PC-3 (cell line): ENCODE measurements at regions not wholly inside any gene's neighbourhood (a gene's known extent, or its start where the extent isn't known, plus 50 kb on each side); places are given as distances from the start of the nearest gene placed in this dataset.
A peak's percentile ranks its signal among the peaks of the same experiment; 100 is the strongest.

ENCODE experiments used
- ATAC-seq: fragments of 200-7000 bp; cut with Tn5 transposase; 2 replicates; pipeline ENCODE4 v1.9.1; 2020; ENCODE audit warnings: mild to moderate bottlenecking, moderate library complexity
- BruUV-seq: library from RNA; stranded (reverse); fragments of 400-500 nt; replicated peaks from 2 replicates; lab custom pipeline; 2021; lab: Mats Ljungman, UMichigan
- CTCF ChIA-PET: fragments of 300-600 bp; sonication (Branson Sonifier 250); formaldehyde crosslinking; loops from one replicate; lab custom pipeline; 2022; ENCODE audit warnings: antibody characterized with exemption; lab: Charles Lee
- POLR2A ChIA-PET: fragments of 300-600 bp; sonication (Branson Sonifier 250); formaldehyde crosslinking; loops from one replicate; lab custom pipeline; 2022; ENCODE audit warnings: antibody characterized with exemption; ENCODE audit not compliant: unreplicated experiment; lab: Charles Lee
- DNase-seq: peaks from one replicate; pipeline ENCODE4 v3.0.0-alpha.2; 2015
- H2AFZ ChIP-seq: fragments of 300-600 bp; sonication (generic); 2 replicates; pipeline ENCODE4 v1.6.0; 2016; ENCODE audit warnings: antibody characterized with exemption, low read length
- H3F3A ChIP-seq: fragments of 300-600 bp; sonication (generic); one replicate; pipeline ENCODE4 v1.6.0; 2017; ENCODE audit warnings: antibody characterized with exemption, low read length, control low read depth, mild to moderate bottlenecking; ENCODE audit not compliant: unreplicated experiment
- H3K27ac ChIP-seq: fragments of 300-600 bp; sonication (generic); 2 replicates; pipeline ENCODE4 v1.5.1; 2016; ENCODE audit warnings: mild to moderate bottlenecking, low read length
- H3K27me3 ChIP-seq: fragments of 300-600 bp; sonication (generic); 2 replicates; pipeline ENCODE4 v1.6.1; 2016; ENCODE audit warnings: low read length, mixed read lengths
- H3K36me3 ChIP-seq: fragments of 300-600 bp; sonication (generic); 2 replicates; pipeline ENCODE4 v1.6.1; 2016; ENCODE audit warnings: low read depth, mixed run types, low read length, mixed read lengths
- H3K4me1 ChIP-seq: fragments of 300-600 bp; sonication (generic); 2 replicates; pipeline ENCODE4 v1.5.1; 2016; ENCODE audit warnings: low read length; ENCODE audit not compliant: insufficient read depth
- H3K4me2 ChIP-seq: fragments of 300-600 bp; sonication (generic); 2 replicates; pipeline ENCODE4 v1.6.0; 2016; ENCODE audit warnings: low read length
- H3K4me3 ChIP-seq: fragments of 300-600 bp; sonication (generic); 2 replicates; pipeline ENCODE4 v1.5.1; 2016; ENCODE audit warnings: mild to moderate bottlenecking, low read length, mixed read lengths
- H3K79me2 ChIP-seq: fragments of 300-600 bp; sonication (generic); 2 replicates; pipeline ENCODE4 v1.6.1; 2017; ENCODE audit warnings: low read length, mixed read lengths
- H3K9ac ChIP-seq: fragments of 300-600 bp; sonication (generic); 2 replicates; pipeline ENCODE4 v1.6.0; 2016; ENCODE audit warnings: mild to moderate bottlenecking, low read length
- H3K9me2 ChIP-seq: fragments of 300-600 bp; sonication (generic); replicated peaks from 2 replicates; pipeline ENCODE4 v1.6.1; 2016; ENCODE audit warnings: mixed run types, low read length, mixed read lengths
- H3K9me3 ChIP-seq: fragments of 300-600 bp; sonication (generic); 2 replicates; pipeline ENCODE4 v1.6.1; 2016; ENCODE audit warnings: low read length, mixed read lengths
- H4K20me1 ChIP-seq: fragments of 300-600 bp; sonication (generic); 2 replicates; pipeline ENCODE4 v1.6.1; 2016; ENCODE audit warnings: low read length, mixed read lengths
- CTCF ChIP-seq: fragments of 300-600 bp; sonication (generic); conservative IDR thresholded peaks from 2 replicates; pipeline ENCODE4 v1.5.1; 2017; ENCODE audit warnings: antibody characterized with exemption, low read depth, mild to moderate bottlenecking, low read length
- EZH2 ChIP-seq: fragments of 300-600 bp; sonication (generic); IDR thresholded peaks from one replicate; pipeline ENCODE4 v1.6.1; 2017; ENCODE audit warnings: antibody characterized with exemption, mild to moderate bottlenecking, low read length; ENCODE audit not compliant: unreplicated experiment
- EZH2phosphoT487 ChIP-seq: fragments of 300-600 bp; sonication (generic); IDR thresholded peaks from 2 replicates; pipeline ENCODE4 v1.6.1; 2018; ENCODE audit warnings: mild to moderate bottlenecking, antibody characterized with exemption, low read length, borderline replicate concordance
- intact Hi-C: fragments of 100-400 bp; cut with micrococcal nuclease; formaldehyde crosslinking; loops from 2 replicates; pipeline ENCODE4 v1.9.0; 2023

GRCh38 chr20:62569615-62570014 is 72.7 kb upstream of the SLCO4A1 start:
- Histone ChIP-seq H2AFZ (no peak overlapping the region), H3K9ac (no peak overlapping the region), H3K4me2 (no peak overlapping the region), H3K27me3 (peaks cover 21% of the 10 kb centered on the region), H3K36me3 (no peaks in the 10 kb centered on the region), H3K27ac (no peak overlapping the region), H3K9me3 (no peaks in the 10 kb centered on the region), H3F3A (no peaks in the 10 kb centered on the region), H3K4me1 (no peaks in the 10 kb centered on the region), H3K79me2 (no peaks in the 10 kb centered on the region), H3K9me2 (no peaks in the 10 kb centered on the region), H4K20me1 (no peaks in the 10 kb centered on the region), H3K4me3 (no peak overlapping the region)
- intact Hi-C loops = no loop called here
- POLR2A ChIA-PET = no interaction called here
- no TSS peak for BruUV-seq
- no peak for TF ChIP-seq CTCF
- TF ChIP-seq EZH2phosphoT487 = no peak
- TF ChIP-seq EZH2 = no peak
- DNase-seq (no peak), ATAC-seq (no peak)
- CTCF ChIA-PET = no interaction called here

- intact Hi-C loops = no loop called here
- Histone ChIP-seq H2AFZ (no peak overlapping the region), H4K20me1 (no peaks in the 10 kb centered on the region), H3K4me1 (no peaks in the 10 kb centered on the region), H3K79me2 (no peaks in the 10 kb centered on the region), H3K4me2 (no peak overlapping the region), H3K27me3 (peaks cover 29% of the 10 kb centered on the region), H3K9me3 (no peaks in the 10 kb centered on the region), H3K4me3 (no peak overlapping the region), H3F3A (no peaks in the 10 kb centered on the region), H3K27ac (no peak overlapping the region), H3K9ac (no peak overlapping the region), H3K36me3 (no peaks in the 10 kb centered on the region), H3K9me2 (no peaks in the 10 kb centered on the region)
- no TSS peak for BruUV-seq
- CTCF ChIA-PET = no interaction called here
- TF ChIP-seq EZH2 = no peak
- no peak for TF ChIP-seq EZH2phosphoT487
- POLR2A ChIA-PET = no interaction called here
- ATAC-seq (peak; percentile 42; the same call in 1 of the 2 replicates), DNase-seq (no peak)
Measured at GRCh38 chr20:62570403-62570802, 71.9 kb upstream of the SLCO4A1 start.

GRCh38 chr20:62570897-62571668 is 71.2 kb upstream of the SLCO4A1 start:
- TF ChIP-seq CTCF = no peak
- no peak for TF ChIP-seq EZH2phosphoT487
- no peak for TF ChIP-seq EZH2
- no peak overlapping the region for H3K4me3 ChIP-seq
- H3K9me2 ChIP-seq = no peaks in the 10 kb centered on the region
- H3K4me2 ChIP-seq = no peak overlapping the region
- no peak for ATAC-seq
- ChIA-PET POLR2A (no interaction called here), CTCF (no interaction called here)
- H3K79me2 ChIP-seq = no peaks in the 10 kb centered on the region
- peaks cover 36% of the 10 kb centered on the region for H3K27me3 ChIP-seq
- no peaks in the 10 kb centered on the region for H4K20me1 ChIP-seq
- no peaks in the 10 kb centered on the region for H3K9me3 ChIP-seq
- no peaks in the 10 kb centered on the region for H3F3A ChIP-seq
- H3K27ac ChIP-seq = no peak overlapping the region
- no peaks in the 10 kb centered on the region for H3K36me3 ChIP-seq
- H3K9ac ChIP-seq = no peak overlapping the region
- H3K4me1 ChIP-seq = no peaks in the 10 kb centered on the region
- BruUV-seq = no TSS peak
- no peak overlapping the region for H2AFZ ChIP-seq
- intact Hi-C loops = no loop called here
- DNase-seq = no peak
